GM20000 (cell line): ENCODE measurements at regions not wholly inside any gene's neighbourhood (a gene's known extent, or its start where the extent isn't known, plus 50 kb on each side); places are given as distances from the start of the nearest gene placed in this dataset.

Source experiments
- DNase-seq: peaks from one replicate; pipeline ENCODE4 v3.0.0; 2012; ENCODE audit warnings: low spot score
- TF ChIP-seq, protein P1 (sequence below): IDR thresholded peaks from 2 replicates; pipeline ENCODE4 v1.5.1; 2012; ENCODE audit warnings: mild to moderate bottlenecking, control low read depth; ENCODE audit errors: extremely low read depth, missing control alignments

DNA sequence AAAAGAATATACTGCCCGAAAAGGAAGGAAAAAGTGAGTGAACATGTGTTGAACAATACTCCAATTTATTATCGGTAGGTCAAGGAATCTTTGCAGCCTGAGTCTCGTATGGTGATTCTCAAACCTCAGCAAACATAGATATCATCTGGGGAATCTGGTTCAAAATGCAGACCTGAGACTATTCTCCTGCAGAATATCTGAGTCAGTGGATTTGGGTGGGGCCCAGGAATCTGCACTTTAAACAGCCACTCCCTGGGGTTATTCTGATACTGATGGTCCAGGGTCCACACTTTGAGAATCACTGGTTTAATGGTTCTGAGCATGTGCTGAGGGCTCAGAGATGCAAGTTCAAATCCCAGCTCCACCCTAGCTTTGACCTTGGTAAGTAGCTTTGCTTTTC, 53.6 kb upstream of the GRK3 start:
- DNase-seq, result no peak
- TF ChIP-seq, protein P1, sequence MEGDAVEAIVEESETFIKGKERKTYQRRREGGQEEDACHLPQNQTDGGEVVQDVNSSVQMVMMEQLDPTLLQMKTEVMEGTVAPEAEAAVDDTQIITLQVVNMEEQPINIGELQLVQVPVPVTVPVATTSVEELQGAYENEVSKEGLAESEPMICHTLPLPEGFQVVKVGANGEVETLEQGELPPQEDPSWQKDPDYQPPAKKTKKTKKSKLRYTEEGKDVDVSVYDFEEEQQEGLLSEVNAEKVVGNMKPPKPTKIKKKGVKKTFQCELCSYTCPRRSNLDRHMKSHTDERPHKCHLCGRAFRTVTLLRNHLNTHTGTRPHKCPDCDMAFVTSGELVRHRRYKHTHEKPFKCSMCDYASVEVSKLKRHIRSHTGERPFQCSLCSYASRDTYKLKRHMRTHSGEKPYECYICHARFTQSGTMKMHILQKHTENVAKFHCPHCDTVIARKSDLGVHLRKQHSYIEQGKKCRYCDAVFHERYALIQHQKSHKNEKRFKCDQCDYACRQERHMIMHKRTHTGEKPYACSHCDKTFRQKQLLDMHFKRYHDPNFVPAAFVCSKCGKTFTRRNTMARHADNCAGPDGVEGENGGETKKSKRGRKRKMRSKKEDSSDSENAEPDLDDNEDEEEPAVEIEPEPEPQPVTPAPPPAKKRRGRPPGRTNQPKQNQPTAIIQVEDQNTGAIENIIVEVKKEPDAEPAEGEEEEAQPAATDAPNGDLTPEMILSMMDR, result no peak

DNA sequence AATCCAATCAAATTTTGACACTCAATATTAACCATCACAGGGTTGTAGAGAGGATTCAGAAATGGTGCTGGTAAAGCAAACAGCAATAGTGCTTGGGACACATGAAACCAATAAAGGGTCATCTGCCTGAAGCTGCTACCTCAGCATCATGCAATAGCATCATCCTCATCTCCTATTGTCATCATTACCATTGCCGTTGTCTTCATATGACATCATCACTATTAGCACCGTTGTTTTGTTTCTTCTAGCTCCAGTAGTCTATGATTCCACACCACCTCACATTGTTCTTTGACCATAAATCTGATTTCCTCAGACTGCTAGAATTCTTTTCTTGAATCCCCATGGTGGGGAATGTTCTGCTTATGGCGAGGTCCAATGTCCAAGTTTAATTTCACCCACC, 52.8 kb upstream of the GRK3 start:
- DNase-seq, result no peak
- TF ChIP-seq, protein P1, result no peak

- TF ChIP-seq, protein P1, result no peak
- no peak for DNase-seq
These were observed 49.9 kb upstream of the GRK3 start for GRCh38 chr22:25514436-25515180.
